ENCODE measurements at regions not wholly inside any gene's neighbourhood (a gene's known extent, or its start where the extent isn't known, plus 50 kb on each side); places are given as distances from the start of the nearest gene placed in this dataset.
"Not testable (repeated sequence)": the region's sequence is repeated elsewhere in the genome, so short reads cannot be mapped to it uniquely, and the experiment has no call there.

DNA sequence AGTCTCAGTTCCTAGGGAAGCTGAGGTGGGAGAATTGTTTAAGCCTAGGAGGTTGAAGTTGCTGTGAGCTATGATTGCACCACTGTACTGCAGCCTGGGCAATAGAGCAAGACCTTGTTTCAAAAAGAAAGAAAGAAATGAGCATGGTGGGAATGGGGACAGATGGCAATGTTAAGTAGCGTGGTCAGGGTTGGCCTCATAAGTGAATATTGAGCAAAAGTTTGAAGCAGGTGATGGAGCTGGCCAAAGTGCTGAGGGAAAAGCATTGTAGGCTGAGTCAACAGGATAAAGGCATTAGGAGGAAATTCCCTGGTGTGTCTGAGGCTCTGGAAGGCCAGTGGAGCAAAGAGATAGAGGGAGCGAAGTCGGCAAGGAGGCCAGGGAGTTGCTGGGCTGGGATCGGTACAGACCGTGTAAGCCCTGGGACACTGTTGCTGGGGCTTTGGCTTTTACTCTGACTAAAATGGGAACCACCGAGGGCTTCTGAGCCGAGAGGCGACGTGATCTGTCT, 151.0 kb downstream of the RALA start:
- TF ChIP-seq POLR2AphosphoS5 (IDR thresholded peaks at IDR 0.05; ENCODE audit: low read depth, low read length); TAF1 (IDR thresholded peaks at IDR 0.05; ENCODE audit: borderline replicate concordance, insufficient read depth, low read length): not testable (repeated sequence)

All from PFSK-1 (cell line).